HepG2 (cell line): ENCODE measurements at regions not wholly inside any gene's neighbourhood (a gene's known extent, or its start where the extent isn't known, plus 50 kb on each side); places are given as distances from the start of the nearest gene placed in this dataset.

Experiments used
- ATAC-seq: fragments of 200-7000 bp; cut with Tn5 transposase; 3 replicates; pipeline ENCODE4 v1.9.1; 2020; ENCODE audit warnings: mild to moderate bottlenecking, moderate library complexity
- BruUV-seq: library from RNA; stranded (reverse); fragments of 400-500 nt; replicated peaks from 2 replicates; lab custom pipeline; 2021; lab: Mats Ljungman, UMichigan
- CTCF ChIA-PET: fragments of 300-600 bp; formaldehyde crosslinking; extraction: SDS; loops from one replicate; lab custom pipeline; 2021; ENCODE audit warnings: low total read pairs, inconsistent platforms, low intra/inter-chr PET ratio; lab: Yijun Ruan, JAX
- POLR2A ChIA-PET: fragments of 350-600 bp; sonication (Branson Sonifier 250); formaldehyde crosslinking; loops from one replicate; lab custom pipeline; 2020; ENCODE audit warnings: antibody characterized with exemption, inconsistent platforms; lab: Yijun Ruan, JAX
- DNase-seq: peaks from one replicate; pipeline ENCODE4 v3.0.0-alpha.2; 2015; ENCODE audit warnings: low spot score
- FAIRE-seq: peaks from 3 replicates; lab custom pipeline; 2011; peaks lifted over from hg19 to GRCh38; lab: Jason Lieb, UNC
- H2AFZ ChIP-seq: one replicate; pipeline ENCODE4 v1.6.1; 2011; ENCODE audit warnings: low read length, inconsistent platforms
- H3K27ac ChIP-seq: fragments of 300-600 bp; 3 replicates; pipeline ENCODE4 v1.8.0; 2011; ENCODE audit warnings: mixed run types, mild to moderate bottlenecking, mixed read lengths, low read length, inconsistent platforms; ENCODE audit not compliant: insufficient read depth; ENCODE audit errors: extremely low read length
- H3K27me3 ChIP-seq, 2 experiments: fragments of 200-600 bp in 1 of 2; 2 replicates in 1 of 2; 3 replicates in 1 of 2; pipeline versions ENCODE4 v1.6.0 to v1.8.0; 2011; ENCODE audit warnings: low read length in 2 of 2, mild to moderate bottlenecking in 2 of 2, moderate library complexity in 2 of 2, inconsistent platforms in 1 of 2; ENCODE audit not compliant: insufficient read depth in 2 of 2, control insufficient read depth in 1 of 2
- H3K36me3 ChIP-seq, 2 experiments: fragments of 200-600 bp in 1 of 2; replicated peaks in 1 of 2; 2 replicates in 1 of 2; 3 replicates in 1 of 2; pipeline versions ENCODE4 v1.5.1 to v1.8.0; 2011; ENCODE audit warnings: low read length in 2 of 2, inconsistent platforms in 1 of 2; ENCODE audit not compliant: insufficient read depth in 2 of 2, control insufficient read depth in 1 of 2
- H3K4me1 ChIP-seq: 2 replicates; pipeline ENCODE4 v1.5.1; 2012; ENCODE audit warnings: low read length, inconsistent platforms; ENCODE audit not compliant: insufficient read depth
- H3K4me2 ChIP-seq: 2 replicates; pipeline ENCODE4 v1.6.0; 2011; ENCODE audit warnings: low read depth, low read length, inconsistent platforms
- H3K4me3 ChIP-seq, 3 experiments: fragments of 200-600 bp in 1 of 3; sonication (generic), shearing (Covaris generic) in 1 of 3; replicated peaks in 1 of 3; 2 replicates each; pipeline ENCODE4 v1.5.1; 2011 to 2016; ENCODE audit warnings: low read length in 3 of 3, inconsistent platforms in 2 of 3, low read depth in 2 of 3, mild to moderate bottlenecking in 2 of 3, control low read depth in 1 of 3, mixed read lengths in 1 of 3; ENCODE audit not compliant: insufficient read depth in 1 of 3
- H3K79me2 ChIP-seq: one replicate; pipeline ENCODE4 v1.6.1; 2011; ENCODE audit warnings: low read length, inconsistent platforms; ENCODE audit not compliant: insufficient read depth
- H3K9ac ChIP-seq: 2 replicates; pipeline ENCODE4 v1.6.0; 2011; ENCODE audit warnings: mild to moderate bottlenecking, low read depth, low read length, inconsistent platforms; ENCODE audit not compliant: insufficient read depth
- H3K9me3 ChIP-seq: 2 replicates; pipeline ENCODE4 v1.5.1; 2012; ENCODE audit warnings: mild to moderate bottlenecking, low read length
- H4K20me1 ChIP-seq: 2 replicates; pipeline ENCODE4 v1.6.0; 2011; ENCODE audit warnings: inconsistent platforms, mild to moderate bottlenecking, low read length, moderate library complexity; ENCODE audit not compliant: insufficient read depth
- FOXA1 ChIP-seq, 2 experiments: fragments of 450-650 bp in 1 of 2; sonication (generic) in 1 of 2; formaldehyde crosslinking in 1 of 2; IDR thresholded peaks; 2 replicates each; pipeline versions ENCODE4 v1.4.0 to v1.6.1; 2016 to 2020; ENCODE audit warnings: missing genetic modification reagents in 1 of 2
- HES4 ChIP-seq: sonication (generic); formaldehyde crosslinking; IDR thresholded peaks from 2 replicates; pipeline ENCODE4 v1.9.0; 2021; ENCODE audit warnings: mild to moderate bottlenecking, missing genetic modification reagents, borderline replicate concordance
- POGZ ChIP-seq: sonication (generic); formaldehyde crosslinking; IDR thresholded peaks from 2 replicates; pipeline ENCODE4 v1.4.0; 2020; ENCODE audit warnings: mild to moderate bottlenecking, missing genetic modification reagents
- SIN3A ChIP-seq: IDR thresholded peaks from 2 replicates; pipeline ENCODE4 v1.6.1; 2011; ENCODE audit warnings: low read depth, mild to moderate bottlenecking, control low read depth, low read length, borderline replicate concordance
- ZC3H13 ChIP-seq: sonication (generic); formaldehyde crosslinking; IDR thresholded peaks from 2 replicates; pipeline ENCODE4 v1.8.1; 2023; ENCODE audit warnings: mild to moderate bottlenecking, missing genetic modification reagents, moderate library complexity
- ZNF282 ChIP-seq: fragments of 450-650 bp; IDR thresholded peaks from 2 replicates; pipeline ENCODE4 v1.6.1; 2018; ENCODE audit not compliant: partially characterized antibody
- ZNF543 ChIP-seq: sonication (generic); formaldehyde crosslinking; IDR thresholded peaks from 2 replicates; pipeline ENCODE4 v1.4.0; 2020; ENCODE audit warnings: mild to moderate bottlenecking, missing genetic modification reagents
- ZNF549 ChIP-seq: sonication (generic); formaldehyde crosslinking; IDR thresholded peaks from 2 replicates; pipeline ENCODE4 v1.5.0; 2020; ENCODE audit warnings: missing genetic modification reagents
- ZNF724P ChIP-seq: sonication (generic); formaldehyde crosslinking; IDR thresholded peaks from 2 replicates; pipeline ENCODE4 v1.8.0; 2022; ENCODE audit warnings: missing genetic modification reagents, borderline replicate concordance
- in situ Hi-C: cut with HindIII; loops from 2 replicates; pipeline ENCODE4 v1.10.0; 2017; ENCODE audit warnings: low pct_unique_long_range_greater_than_20kb; ENCODE audit not compliant: extremely low pct_ligation_motif_present
- intact Hi-C: fragments of 100-400 bp; cut with micrococcal nuclease; formaldehyde crosslinking; loops from one replicate; pipeline ENCODE4 v1.10.0; 2022; ENCODE audit not compliant: unreplicated experiment
- TF ChIP-seq, protein P1 (sequence below): sonication (generic); formaldehyde crosslinking; IDR thresholded peaks from 2 replicates; pipeline ENCODE4 v1.8.0; 2023; ENCODE audit warnings: mild to moderate bottlenecking, missing genetic modification reagents
- TF ChIP-seq, protein P2 (sequence below): sonication (generic); formaldehyde crosslinking; IDR thresholded peaks from 2 replicates; pipeline ENCODE4 v1.4.0; 2020; ENCODE audit warnings: missing genetic modification reagents, borderline replicate concordance
- TF ChIP-seq, protein P3 (sequence below): sonication (generic); formaldehyde crosslinking; IDR thresholded peaks from 2 replicates; pipeline ENCODE4 v1.4.0; 2020; ENCODE audit warnings: missing genetic modification reagents, borderline replicate concordance
- TF ChIP-seq, protein P4 (sequence below): sonication (generic); formaldehyde crosslinking; conservative IDR thresholded peaks from 2 replicates; pipeline ENCODE4 v1.5.0; 2020; ENCODE audit warnings: missing genetic modification reagents
- TF ChIP-seq, protein P5 (sequence below): sonication (generic); formaldehyde crosslinking; IDR thresholded peaks from 2 replicates; pipeline ENCODE4 v1.9.0; 2021; ENCODE audit warnings: missing genetic modification reagents, borderline replicate concordance
- TF ChIP-seq, protein P6 (sequence below): sonication (generic); formaldehyde crosslinking; IDR thresholded peaks from 2 replicates; pipeline ENCODE4 v1.8.0; 2022; ENCODE audit warnings: missing genetic modification reagents, mild to moderate bottlenecking, inconsistent platforms, borderline replicate concordance

DNA sequence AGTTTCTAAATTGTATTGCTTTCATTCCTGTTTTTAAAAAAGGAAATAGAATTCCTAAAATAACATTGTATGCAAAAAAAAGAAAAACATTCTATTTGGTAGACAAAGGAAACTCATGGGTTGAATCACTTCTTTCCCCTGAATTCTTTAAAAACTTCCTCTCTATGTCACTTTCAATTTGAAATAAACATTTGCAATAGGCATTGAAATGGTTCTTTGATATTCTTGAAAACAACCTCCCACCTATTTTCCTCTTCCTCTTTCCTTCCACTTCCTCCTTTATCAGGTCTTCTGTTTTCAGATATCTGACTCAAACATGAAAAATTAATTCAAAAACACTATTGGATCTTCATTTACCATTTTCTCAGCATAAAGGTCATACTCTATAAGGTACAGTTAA is 442.0 kb upstream of the MEF2C start:
- Histone ChIP-seq H3K36me3 (no peaks in the 10 kb centered on the region), H3K79me2 (no peaks in the 10 kb centered on the region), H2AFZ (no peak overlapping the region), H3K4me1 (no peaks in the 10 kb centered on the region), H3K9me3 (no peaks in the 10 kb centered on the region), H3K9ac (no peak overlapping the region), H3K27ac (no peak overlapping the region), H3K4me3 (no peak overlapping the region), H4K20me1 (no peaks in the 10 kb centered on the region), H3K4me2 (no peak overlapping the region), H3K27me3 (no peaks in the 10 kb centered on the region)
- no peak for DNase-seq
- FAIRE-seq = no peak
- ATAC-seq = no peak
- intact Hi-C loops = no loop called here
- BruUV-seq = no TSS peak
- ChIA-PET POLR2A (no interaction called here), CTCF (no interaction called here)
- in situ Hi-C loops = no loop called here
- TF ChIP-seq ZNF724P = no peak
- TF ChIP-seq, protein P1, sequence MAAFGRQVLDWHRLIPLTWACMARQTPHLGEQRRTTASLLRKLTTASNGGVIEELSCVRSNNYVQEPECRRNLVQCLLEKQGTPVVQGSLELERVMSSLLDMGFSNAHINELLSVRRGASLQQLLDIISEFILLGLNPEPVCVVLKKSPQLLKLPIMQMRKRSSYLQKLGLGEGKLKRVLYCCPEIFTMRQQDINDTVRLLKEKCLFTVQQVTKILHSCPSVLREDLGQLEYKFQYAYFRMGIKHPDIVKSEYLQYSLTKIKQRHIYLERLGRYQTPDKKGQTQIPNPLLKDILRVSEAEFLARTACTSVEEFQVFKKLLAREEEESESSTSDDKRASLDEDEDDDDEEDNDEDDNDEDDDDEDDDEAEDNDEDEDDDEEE (CRISPR knock-in tag) = no peak
- TF ChIP-seq, protein P2, sequence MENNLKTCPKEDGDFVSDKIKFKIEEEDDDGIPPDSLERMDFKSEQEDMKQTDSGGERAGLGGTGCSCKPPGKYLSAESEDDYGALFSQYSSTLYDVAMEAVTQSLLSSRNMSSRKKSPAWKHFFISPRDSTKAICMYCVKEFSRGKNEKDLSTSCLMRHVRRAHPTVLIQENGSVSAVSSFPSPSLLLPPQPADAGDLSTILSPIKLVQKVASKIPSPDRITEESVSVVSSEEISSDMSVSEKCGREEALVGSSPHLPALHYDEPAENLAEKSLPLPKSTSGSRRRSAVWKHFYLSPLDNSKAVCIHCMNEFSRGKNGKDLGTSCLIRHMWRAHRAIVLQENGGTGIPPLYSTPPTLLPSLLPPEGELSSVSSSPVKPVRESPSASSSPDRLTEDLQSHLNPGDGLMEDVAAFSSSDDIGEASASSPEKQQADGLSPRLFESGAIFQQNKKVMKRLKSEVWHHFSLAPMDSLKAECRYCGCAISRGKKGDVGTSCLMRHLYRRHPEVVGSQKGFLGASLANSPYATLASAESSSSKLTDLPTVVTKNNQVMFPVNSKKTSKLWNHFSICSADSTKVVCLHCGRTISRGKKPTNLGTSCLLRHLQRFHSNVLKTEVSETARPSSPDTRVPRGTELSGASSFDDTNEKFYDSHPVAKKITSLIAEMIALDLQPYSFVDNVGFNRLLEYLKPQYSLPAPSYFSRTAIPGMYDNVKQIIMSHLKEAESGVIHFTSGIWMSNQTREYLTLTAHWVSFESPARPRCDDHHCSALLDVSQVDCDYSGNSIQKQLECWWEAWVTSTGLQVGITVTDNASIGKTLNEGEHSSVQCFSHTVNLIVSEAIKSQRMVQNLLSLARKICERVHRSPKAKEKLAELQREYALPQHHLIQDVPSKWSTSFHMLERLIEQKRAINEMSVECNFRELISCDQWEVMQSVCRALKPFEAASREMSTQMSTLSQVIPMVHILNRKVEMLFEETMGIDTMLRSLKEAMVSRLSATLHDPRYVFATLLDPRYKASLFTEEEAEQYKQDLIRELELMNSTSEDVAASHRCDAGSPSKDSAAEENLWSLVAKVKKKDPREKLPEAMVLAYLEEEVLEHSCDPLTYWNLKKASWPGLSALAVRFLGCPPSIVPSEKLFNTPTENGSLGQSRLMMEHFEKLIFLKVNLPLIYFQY (CRISPR knock-in tag) = no peak
- no peak for TF ChIP-seq FOXA1 (IDR thresholded peaks at IDR 0.05)
- no peak for TF ChIP-seq FOXA1 (CRISPR knock-in tag; IDR thresholded peaks at IDR 0.05)
- TF ChIP-seq ZNF282 = no peak
- no peak for TF ChIP-seq ZC3H13 (CRISPR knock-in tag)
- no peak for TF ChIP-seq ZNF549 (CRISPR knock-in tag)
- TF ChIP-seq SIN3A = no peak
- TF ChIP-seq, protein P3, sequence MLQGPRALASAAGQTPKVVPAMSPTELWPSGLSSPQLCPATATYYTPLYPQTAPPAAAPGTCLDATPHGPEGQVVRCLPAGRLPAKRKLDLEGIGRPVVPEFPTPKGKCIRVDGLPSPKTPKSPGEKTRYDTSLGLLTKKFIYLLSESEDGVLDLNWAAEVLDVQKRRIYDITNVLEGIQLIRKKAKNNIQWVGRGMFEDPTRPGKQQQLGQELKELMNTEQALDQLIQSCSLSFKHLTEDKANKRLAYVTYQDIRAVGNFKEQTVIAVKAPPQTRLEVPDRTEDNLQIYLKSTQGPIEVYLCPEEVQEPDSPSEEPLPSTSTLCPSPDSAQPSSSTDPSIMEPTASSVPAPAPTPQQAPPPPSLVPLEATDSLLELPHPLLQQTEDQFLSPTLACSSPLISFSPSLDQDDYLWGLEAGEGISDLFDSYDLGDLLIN (CRISPR knock-in tag) = no peak
- TF ChIP-seq, protein P4, sequence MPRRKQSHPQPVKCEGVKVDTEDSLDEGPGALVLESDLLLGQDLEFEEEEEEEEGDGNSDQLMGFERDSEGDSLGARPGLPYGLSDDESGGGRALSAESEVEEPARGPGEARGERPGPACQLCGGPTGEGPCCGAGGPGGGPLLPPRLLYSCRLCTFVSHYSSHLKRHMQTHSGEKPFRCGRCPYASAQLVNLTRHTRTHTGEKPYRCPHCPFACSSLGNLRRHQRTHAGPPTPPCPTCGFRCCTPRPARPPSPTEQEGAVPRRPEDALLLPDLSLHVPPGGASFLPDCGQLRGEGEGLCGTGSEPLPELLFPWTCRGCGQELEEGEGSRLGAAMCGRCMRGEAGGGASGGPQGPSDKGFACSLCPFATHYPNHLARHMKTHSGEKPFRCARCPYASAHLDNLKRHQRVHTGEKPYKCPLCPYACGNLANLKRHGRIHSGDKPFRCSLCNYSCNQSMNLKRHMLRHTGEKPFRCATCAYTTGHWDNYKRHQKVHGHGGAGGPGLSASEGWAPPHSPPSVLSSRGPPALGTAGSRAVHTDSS = no peak
- TF ChIP-seq POGZ (CRISPR knock-in tag) = no peak
- TF ChIP-seq, protein P5, sequence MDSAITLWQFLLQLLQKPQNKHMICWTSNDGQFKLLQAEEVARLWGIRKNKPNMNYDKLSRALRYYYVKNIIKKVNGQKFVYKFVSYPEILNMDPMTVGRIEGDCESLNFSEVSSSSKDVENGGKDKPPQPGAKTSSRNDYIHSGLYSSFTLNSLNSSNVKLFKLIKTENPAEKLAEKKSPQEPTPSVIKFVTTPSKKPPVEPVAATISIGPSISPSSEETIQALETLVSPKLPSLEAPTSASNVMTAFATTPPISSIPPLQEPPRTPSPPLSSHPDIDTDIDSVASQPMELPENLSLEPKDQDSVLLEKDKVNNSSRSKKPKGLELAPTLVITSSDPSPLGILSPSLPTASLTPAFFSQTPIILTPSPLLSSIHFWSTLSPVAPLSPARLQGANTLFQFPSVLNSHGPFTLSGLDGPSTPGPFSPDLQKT = no peak
- no peak for TF ChIP-seq ZNF543 (CRISPR knock-in tag)
- TF ChIP-seq, protein P6, sequence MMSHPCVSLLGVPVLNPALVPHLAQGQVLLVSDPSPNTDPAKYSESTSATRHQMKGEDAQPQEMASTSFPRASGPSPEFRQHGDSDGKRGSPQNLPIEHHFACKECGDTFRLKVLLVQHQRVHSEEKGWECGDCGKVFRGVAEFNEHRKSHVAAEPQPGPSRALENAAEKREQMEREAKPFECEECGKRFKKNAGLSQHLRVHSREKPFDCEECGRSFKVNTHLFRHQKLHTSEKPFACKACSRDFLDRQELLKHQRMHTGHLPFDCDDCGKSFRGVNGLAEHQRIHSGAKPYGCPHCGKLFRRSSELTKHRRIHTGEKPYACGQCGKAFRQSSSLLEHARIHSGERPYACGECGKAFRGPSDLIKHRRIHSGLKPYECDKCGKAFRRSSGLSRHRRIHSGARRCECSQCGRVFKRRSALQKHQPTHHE = no peak
- no peak for TF ChIP-seq HES4 (CRISPR knock-in tag)
